HEK293T (cell line): ENCODE measurements at regions not wholly inside any gene's neighbourhood (a gene's known extent, or its start where the extent isn't known, plus 50 kb on each side); places are given as distances from the start of the nearest gene placed in this dataset.
"Not testable (repeated sequence)": the region's sequence is repeated elsewhere in the genome, so short reads cannot be mapped to it uniquely, and the experiment has no call there.

Experiments used
- ARNT ChIP-seq: fragments of 450-650 bp; IDR thresholded peaks from 2 replicates; pipeline ENCODE4 v1.6.1; 2017; ENCODE audit warnings: mild to moderate bottlenecking
- BHLHE40 ChIP-seq: fragments of 450-650 bp; IDR thresholded peaks from 2 replicates; pipeline ENCODE4 v1.6.1; 2016; ENCODE audit warnings: mild to moderate bottlenecking, moderate library complexity, borderline replicate concordance
- CTBP1 ChIP-seq: fragments of 450-650 bp; IDR thresholded peaks from 2 replicates; pipeline ENCODE4 v1.6.1; 2016; ENCODE audit warnings: borderline replicate concordance
- ELF4 ChIP-seq: fragments of 450-650 bp; IDR thresholded peaks from 2 replicates; pipeline ENCODE4 v1.6.1; 2017; ENCODE audit warnings: antibody characterized with exemption
- FOXA1 ChIP-seq: fragments of 450-650 bp; IDR thresholded peaks from 2 replicates; pipeline ENCODE4 v1.6.1; 2016; ENCODE audit warnings: mild to moderate bottlenecking
- FOXK2 ChIP-seq: fragments of 450-650 bp; IDR thresholded peaks from 2 replicates; pipeline ENCODE4 v1.6.1; 2016; ENCODE audit warnings: mild to moderate bottlenecking
- HDGF ChIP-seq: fragments of 450-650 bp; IDR thresholded peaks from 2 replicates; pipeline ENCODE4 v1.6.1; 2017; ENCODE audit warnings: antibody characterized with exemption, borderline replicate concordance
- LEF1 ChIP-seq: fragments of 450-650 bp; IDR thresholded peaks from 2 replicates; pipeline ENCODE4 v1.6.1; 2017; ENCODE audit warnings: mild to moderate bottlenecking, borderline replicate concordance
- NFRKB ChIP-seq: fragments of 450-650 bp; IDR thresholded peaks from 2 replicates; pipeline ENCODE4 v1.6.1; 2016; ENCODE audit warnings: mild to moderate bottlenecking, moderate library complexity
- SP1 ChIP-seq: fragments of 450-650 bp; IDR thresholded peaks from 2 replicates; pipeline ENCODE4 v1.6.1; 2017
- SUZ12 ChIP-seq: fragments of 450-650 bp; IDR thresholded peaks from 2 replicates; pipeline ENCODE4 v1.6.1; 2016; ENCODE audit warnings: mild to moderate bottlenecking
- TARDBP ChIP-seq: fragments of 450-650 bp; IDR thresholded peaks from 2 replicates; pipeline ENCODE4 v1.6.1; 2016

GRCh38 chr1:176396604-176397395 lies 66.2 kb upstream of the PAPPA2 start:
- not testable (repeated sequence) for TF ChIP-seq ARNT, CTBP1, FOXK2, ELF4, TARDBP, BHLHE40, SP1, HDGF, FOXA1, SUZ12, LEF1, NFRKB
